Hepatocyte (in vitro differentiated cells): ENCODE measurements at regions not wholly inside any gene's neighbourhood (a gene's known extent, or its start where the extent isn't known, plus 50 kb on each side); places are given as distances from the start of the nearest gene placed in this dataset.

Experiments
- DNase-seq: peaks from one replicate; pipeline ENCODE4 v3.0.0-alpha.2; 2016; ENCODE audit warnings: low spot score
- H2AFZ ChIP-seq: fragments of 200-600 bp; sonication (generic); 2 replicates; pipeline ENCODE4 v1.6.0; 2016; ENCODE audit warnings: antibody characterized with exemption, mild to moderate bottlenecking
- H3K27ac ChIP-seq: fragments of 200-600 bp; sonication (generic); 2 replicates; pipeline ENCODE4 v1.5.1; 2016; ENCODE audit warnings: mild to moderate bottlenecking
- H3K27me3 ChIP-seq: fragments of 200-600 bp; sonication (generic); 2 replicates; pipeline ENCODE4 v1.6.1; 2016
- H3K36me3 ChIP-seq: fragments of 200-600 bp; sonication (generic); replicated peaks from 2 replicates; pipeline ENCODE4 v1.5.1; 2016; ENCODE audit warnings: low read depth; ENCODE audit not compliant: insufficient read depth
- H3K4me1 ChIP-seq: fragments of 200-600 bp; sonication (generic); 2 replicates; pipeline ENCODE4 v1.5.1; 2016; ENCODE audit warnings: mild to moderate bottlenecking, moderate library complexity; ENCODE audit not compliant: insufficient read depth
- H3K4me2 ChIP-seq: fragments of 200-600 bp; sonication (generic); 2 replicates; pipeline ENCODE4 v1.6.0; 2016
- H3K4me3 ChIP-seq: fragments of 200-600 bp; sonication (generic); 2 replicates; pipeline ENCODE4 v1.5.1; 2016; ENCODE audit warnings: mild to moderate bottlenecking
- H3K79me2 ChIP-seq: fragments of 200-600 bp; sonication (generic); 2 replicates; pipeline ENCODE4 v1.6.0; 2017; ENCODE audit warnings: mild to moderate bottlenecking
- H3K9me2 ChIP-seq: fragments of 200-600 bp; sonication (generic); replicated peaks from 2 replicates; pipeline ENCODE4 v1.6.0; 2017; ENCODE audit warnings: mild to moderate bottlenecking; ENCODE audit not compliant: insufficient read depth
- H3K9me3 ChIP-seq: fragments of 200-600 bp; sonication (generic); 2 replicates; pipeline ENCODE4 v1.5.1; 2016; ENCODE audit warnings: low read depth, mild to moderate bottlenecking
- H4K20me1 ChIP-seq: fragments of 200-600 bp; sonication (generic); 2 replicates; pipeline ENCODE4 v1.6.0; 2016; ENCODE audit warnings: mild to moderate bottlenecking; ENCODE audit not compliant: insufficient read depth, poor library complexity, severe bottlenecking
- CTCF ChIP-seq: fragments of 200-600 bp; sonication (generic); IDR thresholded peaks from 2 replicates; pipeline ENCODE4 v1.5.1; 2016; ENCODE audit warnings: antibody characterized with exemption, mild to moderate bottlenecking; ENCODE audit not compliant: poor library complexity
- EZH2 ChIP-seq: fragments of 200-600 bp; sonication (generic); IDR thresholded peaks from 2 replicates; pipeline ENCODE4 v1.6.1; 2016; ENCODE audit warnings: antibody characterized with exemption, mild to moderate bottlenecking, borderline replicate concordance
- EZH2phosphoT487 ChIP-seq: fragments of 200-600 bp; sonication (generic); IDR thresholded peaks from one replicate; pipeline ENCODE4 v1.6.1; 2018; ENCODE audit warnings: antibody characterized with exemption, mild to moderate bottlenecking, low read depth, moderate library complexity; ENCODE audit not compliant: unreplicated experiment, severe bottlenecking
- WGBS: methylation state at CpG from one replicate; pipeline ENCODE4 v1.1.6; 2016; ENCODE audit warnings: low lambda C conversion rate; ENCODE audit errors: missing lambda C conversion rate; 5-methylcytosine and 5-hydroxymethylcytosine counted together

GRCh38 chr2:7857904-7858303 lies 824.0 kb upstream of the ID2 start:
- Histone ChIP-seq H4K20me1 (no peaks in the 10 kb centered on the region), H3K9me2 (no peaks in the 10 kb centered on the region)

GRCh38 chr2:7858624-7859023 lies 823.2 kb upstream of the ID2 start:
- no peaks in the 10 kb centered on the region for H3K36me3 ChIP-seq
- no peaks in the 10 kb centered on the region for H3K9me2 ChIP-seq
- no peaks in the 10 kb centered on the region for H4K20me1 ChIP-seq
- no peaks in the 10 kb centered on the region for H3K27me3 ChIP-seq
- H3K4me3 ChIP-seq = no peak overlapping the region
- no peak for DNase-seq
- H3K4me1 ChIP-seq = no peaks in the 10 kb centered on the region
- no peaks in the 10 kb centered on the region for H3K9me3 ChIP-seq
- H2AFZ ChIP-seq = no peak overlapping the region
- no peak overlapping the region for H3K27ac ChIP-seq
- no peaks in the 10 kb centered on the region for H3K79me2 ChIP-seq
- WGBS = 64% methylated on average over 2 of the region's 2 CpGs
- no peak for TF ChIP-seq CTCF
- no peak overlapping the region for H3K4me2 ChIP-seq

More at GRCh38 chr2:7857904-7858303, 824.0 kb upstream of the ID2 start:
- H3K9me3 ChIP-seq = no peaks in the 10 kb centered on the region
- no peaks in the 10 kb centered on the region for H3K79me2 ChIP-seq
- TF ChIP-seq CTCF = no peak
- no peak for TF ChIP-seq EZH2
- no peak for TF ChIP-seq EZH2phosphoT487
- no peak overlapping the region for H3K27ac ChIP-seq
- H3K4me1 ChIP-seq = no peaks in the 10 kb centered on the region
- H3K4me3 ChIP-seq = no peak overlapping the region
- WGBS = 26% methylated on average over 1 of the region's 1 CpG
- no peaks in the 10 kb centered on the region for H3K36me3 ChIP-seq
- H3K4me2 ChIP-seq = no peak overlapping the region
- DNase-seq = no peak
- H3K27me3 ChIP-seq = no peaks in the 10 kb centered on the region
- no peak overlapping the region for H2AFZ ChIP-seq

- TF ChIP-seq CTCF (no peak), EZH2 (no peak), EZH2phosphoT487 (no peak)
Observed at GRCh38 chr2:7860693-7861092, 821.2 kb upstream of the ID2 start.

More at GRCh38 chr2:7860693-7861092, 821.2 kb upstream of the ID2 start:
- Histone ChIP-seq H2AFZ (no peak overlapping the region), H3K27me3 (no peaks in the 10 kb centered on the region), H3K9me3 (no peaks in the 10 kb centered on the region), H3K9me2 (no peaks in the 10 kb centered on the region), H3K4me3 (no peak overlapping the region), H3K4me2 (no peak overlapping the region), H4K20me1 (no peaks in the 10 kb centered on the region), H3K27ac (no peak overlapping the region), H3K79me2 (no peaks in the 10 kb centered on the region), H3K4me1 (no peaks in the 10 kb centered on the region), H3K36me3 (no peaks in the 10 kb centered on the region)
- 98% methylated on average over 2 of the region's 2 CpGs for WGBS
- no peak for DNase-seq
